Immature natural killer cell (primary cell): ENCODE measurements at regions not wholly inside any gene's neighbourhood (a gene's known extent, or its start where the extent isn't known, plus 50 kb on each side); places are given as distances from the start of the nearest gene placed in this dataset.

ENCODE experiments used
- DNase-seq, 3 donors: peaks; one replicate each; pipeline ENCODE4 v3.0.0; 2022; ENCODE audit warnings: mixed read lengths in 1 of 3
- H3K27ac Mint-ChIP-seq, 6 donors: one replicate each; pipeline ENCODE4 v1.8.0; 2020; ENCODE audit warnings: mixed read lengths in 6 of 6, mild to moderate bottlenecking in 5 of 6, inconsistent platforms in 4 of 6, moderate library complexity in 3 of 6
- H3K27me3 Mint-ChIP-seq, 3 donors: one replicate each; pipeline ENCODE4 v1.8.0; 2020 to 2021; ENCODE audit warnings: low read depth in 3 of 3, mild to moderate bottlenecking in 3 of 3, mixed read lengths in 3 of 3, moderate library complexity in 3 of 3, inconsistent platforms in 1 of 3
- H3K36me3 Mint-ChIP-seq, 3 donors: one replicate each; pipeline ENCODE4 v1.8.0; 2020; ENCODE audit warnings: mixed read lengths in 3 of 3, inconsistent platforms in 2 of 3, mild to moderate bottlenecking in 2 of 3
- H3K4me1 Mint-ChIP-seq, 2 donors: one replicate each; pipeline ENCODE4 v1.8.0; 2020; ENCODE audit warnings: inconsistent platforms in 2 of 2, mild to moderate bottlenecking in 2 of 2, mixed read lengths in 2 of 2, moderate library complexity in 1 of 2
- H3K4me3 Mint-ChIP-seq, 5 donors: one replicate each; pipeline ENCODE4 v1.8.0; 2020; ENCODE audit warnings: mild to moderate bottlenecking in 5 of 5, mixed read lengths in 5 of 5, inconsistent platforms in 3 of 5, moderate library complexity in 3 of 5
- H3K9me3 Mint-ChIP-seq, 6 donors: one replicate each; pipeline ENCODE4 v1.8.0; 2020; ENCODE audit warnings: mild to moderate bottlenecking in 6 of 6, mixed read lengths in 6 of 6, inconsistent platforms in 4 of 6, moderate library complexity in 3 of 6

- no peak for DNase-seq
- Mint-ChIP-seq H3K4me1 (no peaks in the 10 kb centered on the region), H3K36me3 (no peaks in the 10 kb centered on the region), H3K27me3 (peaks cover 0 to 2% (median 0%) of the 10 kb centered on the region in 3 donors), H3K4me3 (no peak overlapping the region), H3K9me3 (peaks cover 0 to 9% (median 2%) of the 10 kb centered on the region in 6 donors), H3K27ac (no peak overlapping the region)
Observed at GRCh38 chr1:239288820-239289554, 97.4 kb upstream of the CHRM3 start.

GRCh38 chr1:239287296-239287695, 99.1 kb upstream of the CHRM3 start:
- H3K9me3 Mint-ChIP-seq, result peaks cover 0 to 5% (median 2%) of the 10 kb centered on the region in 6 donors
- H3K4me3 Mint-ChIP-seq, result no peak overlapping the region
- DNase-seq, result no peak
- no peaks in the 10 kb centered on the region for H3K36me3 Mint-ChIP-seq
- H3K27me3 Mint-ChIP-seq, result peaks cover 0 to 2% (median 0%) of the 10 kb centered on the region in 3 donors
- no peak overlapping the region for H3K27ac Mint-ChIP-seq
- H3K4me1 Mint-ChIP-seq, result no peaks in the 10 kb centered on the region

- Mint-ChIP-seq H3K27ac (no peak overlapping the region), H3K27me3 (peaks cover 0 to 2% (median 0%) of the 10 kb centered on the region in 3 donors), H3K4me3 (no peak overlapping the region), H3K9me3 (peaks cover 0 to 8% (median 2%) of the 10 kb centered on the region in 6 donors), H3K4me1 (no peaks in the 10 kb centered on the region), H3K36me3 (no peaks in the 10 kb centered on the region)
- DNase-seq, result no peak
Observed at GRCh38 chr1:239283216-239283615, 103.2 kb upstream of the CHRM3 start.

- peaks cover 0 to 8% (median 2%) of the 10 kb centered on the region in 6 donors for H3K9me3 Mint-ChIP-seq
- no peak overlapping the region for H3K27ac Mint-ChIP-seq
- H3K27me3 Mint-ChIP-seq, result peaks cover 0 to 5% (median 0%) of the 10 kb centered on the region in 3 donors
- no peak overlapping the region for H3K4me3 Mint-ChIP-seq
- no peaks in the 10 kb centered on the region for H3K4me1 Mint-ChIP-seq
- no peaks in the 10 kb centered on the region for H3K36me3 Mint-ChIP-seq
- no peak for DNase-seq
Observed at GRCh38 chr1:239282411-239282810, 104.0 kb upstream of the CHRM3 start.

- Mint-ChIP-seq H3K9me3 (peaks cover 0 to 11% (median 2%) of the 10 kb centered on the region in 6 donors), H3K27ac (no peak overlapping the region), H3K4me3 (no peak overlapping the region), H3K27me3 (peaks cover 0 to 5% (median 0%) of the 10 kb centered on the region in 3 donors), H3K36me3 (no peaks in the 10 kb centered on the region), H3K4me1 (no peaks in the 10 kb centered on the region)
- DNase-seq, result no peak
Observed at GRCh38 chr1:239276051-239276450, 110.3 kb upstream of the CHRM3 start.

- Mint-ChIP-seq H3K9me3 (peaks cover 0 to 11% (median 3%) of the 10 kb centered on the region in 6 donors), H3K27me3 (peaks cover 0 to 5% (median 0%) of the 10 kb centered on the region in 3 donors), H3K27ac (no peak overlapping the region), H3K4me3 (no peak overlapping the region), H3K4me1 (no peaks in the 10 kb centered on the region), H3K36me3 (no peaks in the 10 kb centered on the region)
- DNase-seq, result no peak
Observed at GRCh38 chr1:239274242-239274830, 112.0 kb upstream of the CHRM3 start.

- Mint-ChIP-seq H3K27ac (no peak overlapping the region), H3K36me3 (no peaks in the 10 kb centered on the region)
Observed at GRCh38 chr1:239270509-239270908, 115.9 kb upstream of the CHRM3 start.

GRCh38 chr1:239269706-239270105, 116.7 kb upstream of the CHRM3 start:
- no peaks in the 10 kb centered on the region for H3K4me1 Mint-ChIP-seq
- no peak overlapping the region for H3K27ac Mint-ChIP-seq
- no peak for DNase-seq
- H3K27me3 Mint-ChIP-seq, result no peaks in the 10 kb centered on the region
- no peaks in the 10 kb centered on the region for H3K36me3 Mint-ChIP-seq
- no peak overlapping the region for H3K4me3 Mint-ChIP-seq
- H3K9me3 Mint-ChIP-seq, result peaks cover 0 to 8% (median 3%) of the 10 kb centered on the region in 6 donors

More at GRCh38 chr1:239270509-239270908, 115.9 kb upstream of the CHRM3 start:
- H3K27me3 Mint-ChIP-seq, result peaks cover 0 to 2% (median 0%) of the 10 kb centered on the region in 3 donors
- no peaks in the 10 kb centered on the region for H3K4me1 Mint-ChIP-seq
- no peak overlapping the region for H3K4me3 Mint-ChIP-seq
- DNase-seq, result no peak
- peaks cover 0 to 11% (median 3%) of the 10 kb centered on the region in 6 donors for H3K9me3 Mint-ChIP-seq

GRCh38 chr1:239268941-239269340, 117.4 kb upstream of the CHRM3 start:
- DNase-seq, result no peak
- Mint-ChIP-seq H3K27me3 (no peaks in the 10 kb centered on the region), H3K4me3 (no peak overlapping the region), H3K27ac (no peak overlapping the region), H3K4me1 (no peaks in the 10 kb centered on the region), H3K36me3 (no peaks in the 10 kb centered on the region), H3K9me3 (peaks cover 0 to 6% (median under 1%) of the 10 kb centered on the region in 6 donors)

- no peaks in the 10 kb centered on the region for H3K4me1 Mint-ChIP-seq
- H3K27me3 Mint-ChIP-seq, result no peaks in the 10 kb centered on the region
- H3K4me3 Mint-ChIP-seq, result no peak overlapping the region
- H3K9me3 Mint-ChIP-seq, result peaks cover 0 to 4% (median 0%) of the 10 kb centered on the region in 6 donors
- no peak overlapping the region for H3K27ac Mint-ChIP-seq
- no peak for DNase-seq
- no peaks in the 10 kb centered on the region for H3K36me3 Mint-ChIP-seq
Observed at GRCh38 chr1:239268007-239268406, 118.4 kb upstream of the CHRM3 start.

GRCh38 chr1:239263801-239264200, 122.6 kb upstream of the CHRM3 start:
- peaks cover 0 to 3% (median 0%) of the 10 kb centered on the region in 6 donors for H3K9me3 Mint-ChIP-seq
- H3K27me3 Mint-ChIP-seq, result no peaks in the 10 kb centered on the region
- DNase-seq, result no peak
- no peaks in the 10 kb centered on the region for H3K4me1 Mint-ChIP-seq
- no peak overlapping the region for H3K4me3 Mint-ChIP-seq
- H3K36me3 Mint-ChIP-seq, result no peaks in the 10 kb centered on the region
- no peak overlapping the region for H3K27ac Mint-ChIP-seq

GRCh38 chr1:239262538-239262937, 123.8 kb upstream of the CHRM3 start:
- DNase-seq, result no peak
- Mint-ChIP-seq H3K4me1 (no peaks in the 10 kb centered on the region), H3K4me3 (no peak overlapping the region), H3K9me3 (peaks cover 0 to 3% (median 0%) of the 10 kb centered on the region in 6 donors), H3K27me3 (no peaks in the 10 kb centered on the region), H3K27ac (no peak overlapping the region), H3K36me3 (no peaks in the 10 kb centered on the region)

GRCh38 chr1:239261521-239261920, 124.8 kb upstream of the CHRM3 start:
- Mint-ChIP-seq H3K4me3 (no peak overlapping the region), H3K27ac (no peak overlapping the region), H3K27me3 (no peaks in the 10 kb centered on the region), H3K36me3 (no peaks in the 10 kb centered on the region), H3K9me3 (peaks cover 0 to 8% (median 1%) of the 10 kb centered on the region in 6 donors), H3K4me1 (no peaks in the 10 kb centered on the region)
- DNase-seq, result no peak

- Mint-ChIP-seq H3K36me3 (peaks cover 0 to 3% (median 0%) of the 10 kb centered on the region in 3 donors), H3K4me1 (no peaks in the 10 kb centered on the region), H3K27ac (no peak overlapping the region), H3K27me3 (no peaks in the 10 kb centered on the region), H3K4me3 (no peak overlapping the region), H3K9me3 (peaks cover 0 to 10% (median 5%) of the 10 kb centered on the region in 6 donors)
- no peak for DNase-seq
Observed at GRCh38 chr1:239260842-239261241, 125.5 kb upstream of the CHRM3 start.
